GM18505 (cell line): ENCODE measurements at regions not wholly inside any gene's neighbourhood (a gene's known extent, or its start where the extent isn't known, plus 50 kb on each side); places are given as distances from the start of the nearest gene placed in this dataset.

Experiments used
- ATAC-seq: cut with Tn5 transposase; IDR thresholded peaks from one replicate; pipeline ENCODE4 v1.9.1; 2021; ENCODE audit not compliant: unreplicated experiment
- POLR2A ChIP-seq: IDR thresholded peaks from 4 replicates; pipeline ENCODE4 v1.6.1; 2011; ENCODE audit warnings: borderline replicate concordance; ENCODE audit not compliant: insufficient read depth, insufficient read length; ENCODE audit errors: extremely low read depth

- no peak for TF ChIP-seq POLR2A
- no peak for ATAC-seq
Observed at GRCh38 chr5:4043135-4043534, 447.5 kb downstream of the IRX1 start.

- ATAC-seq, result no peak
- TF ChIP-seq POLR2A, result no peak
Observed at GRCh38 chr5:4044881-4045280, 449.2 kb downstream of the IRX1 start.

- TF ChIP-seq POLR2A, result no peak
- ATAC-seq, result no peak
Observed at GRCh38 chr5:4048398-4048797, 452.8 kb downstream of the IRX1 start.

- no peak for ATAC-seq
Observed at GRCh38 chr5:4050203-4050602, 454.6 kb downstream of the IRX1 start.

GRCh38 chr5:4053136-4053535, 457.5 kb downstream of the IRX1 start:
- TF ChIP-seq POLR2A, result no peak
- no peak for ATAC-seq

More at GRCh38 chr5:4050203-4050602, 454.6 kb downstream of the IRX1 start:
- TF ChIP-seq POLR2A, result no peak

- ATAC-seq, result no peak
- no peak for TF ChIP-seq POLR2A
Observed at GRCh38 chr5:4054092-4054491, 458.5 kb downstream of the IRX1 start.

GRCh38 chr5:4058899-4059298, 463.3 kb downstream of the IRX1 start:
- ATAC-seq, result no peak
- TF ChIP-seq POLR2A, result no peak

- TF ChIP-seq POLR2A, result no peak
- ATAC-seq, result no peak
Observed at GRCh38 chr5:4065472-4066320, 470.1 kb downstream of the IRX1 start.

GRCh38 chr5:4068171-4068570, 472.5 kb downstream of the IRX1 start:
- TF ChIP-seq POLR2A, result no peak

GRCh38 chr5:4078544-4078943, 482.9 kb downstream of the IRX1 start:
- no peak for TF ChIP-seq POLR2A
- no peak for ATAC-seq

More at GRCh38 chr5:4068171-4068570, 472.5 kb downstream of the IRX1 start:
- ATAC-seq, result no peak

- no peak for TF ChIP-seq POLR2A
- ATAC-seq, result no peak
Observed at GRCh38 chr5:4079831-4080230, 484.2 kb downstream of the IRX1 start.

GRCh38 chr5:4080370-4080769, 484.7 kb downstream of the IRX1 start:
- no peak for TF ChIP-seq POLR2A
- no peak for ATAC-seq

- ATAC-seq, result no peak
- TF ChIP-seq POLR2A, result no peak
Observed at GRCh38 chr5:4081059-4081458, 485.4 kb downstream of the IRX1 start.

GRCh38 chr5:4081466-4081865, 485.8 kb downstream of the IRX1 start:
- ATAC-seq, result no peak
- TF ChIP-seq POLR2A, result no peak
